ES-I3 (cell line): ENCODE measurements at regions not wholly inside any gene's neighbourhood (a gene's known extent, or its start where the extent isn't known, plus 50 kb on each side); places are given as distances from the start of the nearest gene placed in this dataset.

Source experiments
- H3K36me3 ChIP-seq: 2 replicates; pipeline ENCODE4 v1.6.1; 2013; ENCODE audit warnings: mild to moderate bottlenecking, low read length, control low read depth, moderate library complexity; ENCODE audit not compliant: insufficient read depth
- H3K4me1 ChIP-seq: 2 replicates; pipeline ENCODE4 v1.6.1; 2013; ENCODE audit warnings: mild to moderate bottlenecking, control low read depth, low read length; ENCODE audit not compliant: insufficient read depth
- H3K9ac ChIP-seq: 2 replicates; pipeline ENCODE4 v1.6.1; 2013; ENCODE audit warnings: low read depth, mild to moderate bottlenecking, low read length, moderate library complexity
- H3K9me3 ChIP-seq: 2 replicates; pipeline ENCODE4 v1.6.1; 2013; ENCODE audit warnings: mild to moderate bottlenecking, low read length, moderate library complexity; ENCODE audit not compliant: control insufficient read depth, insufficient read depth

- H3K4me1 ChIP-seq = peaks cover 3% of the 10 kb centered on the region; the same call in 1 of the 2 replicates
- H3K9me3 ChIP-seq = no peaks in the 10 kb centered on the region
- H3K9ac ChIP-seq = no peak overlapping the region
- no peaks in the 10 kb centered on the region for H3K36me3 ChIP-seq
Observed at GRCh38 chr3:124113485-124113884, 121.6 kb upstream of the ROPN1 start.

- Histone ChIP-seq H3K9ac (no peak overlapping the region), H3K36me3 (no peaks in the 10 kb centered on the region), H3K9me3 (no peaks in the 10 kb centered on the region), H3K4me1 (peaks cover 3% of the 10 kb centered on the region; the same call in 1 of the 2 replicates)
Observed at GRCh38 chr3:124115279-124115678, 123.4 kb upstream of the ROPN1 start.

- Histone ChIP-seq H3K4me1 (peaks cover 3% of the 10 kb centered on the region; the same call in 1 of the 2 replicates), H3K36me3 (no peaks in the 10 kb centered on the region), H3K9ac (no peak overlapping the region), H3K9me3 (no peaks in the 10 kb centered on the region)
Observed at GRCh38 chr3:124115956-124116355, 124.0 kb upstream of the ROPN1 start.

GRCh38 chr3:124116906-124117305 is 125.0 kb upstream of the ROPN1 start:
- peaks cover 3% of the 10 kb centered on the region; the same call in 1 of the 2 replicates for H3K4me1 ChIP-seq
- H3K9me3 ChIP-seq = no peaks in the 10 kb centered on the region
- H3K9ac ChIP-seq = no peak overlapping the region
- H3K36me3 ChIP-seq = no peaks in the 10 kb centered on the region

GRCh38 chr3:124117486-124117885 is 125.6 kb upstream of the ROPN1 start:
- Histone ChIP-seq H3K9me3 (no peaks in the 10 kb centered on the region), H3K36me3 (no peaks in the 10 kb centered on the region), H3K9ac (no peak overlapping the region), H3K4me1 (peaks cover 3% of the 10 kb centered on the region; the same call in 1 of the 2 replicates)

- Histone ChIP-seq H3K9me3 (no peaks in the 10 kb centered on the region), H3K9ac (no peak overlapping the region), H3K36me3 (no peaks in the 10 kb centered on the region), H3K4me1 (peaks cover 3% of the 10 kb centered on the region; the same call in 1 of the 2 replicates)
Observed at GRCh38 chr3:124118397-124118796, 126.5 kb upstream of the ROPN1 start.

- H3K4me1 ChIP-seq = 0 out of 2 replicates have a peak, but pooled peaks cover 3% of the 10 kb centered on the region
- H3K9ac ChIP-seq = no peak overlapping the region
- H3K9me3 ChIP-seq = no peaks in the 10 kb centered on the region
- H3K36me3 ChIP-seq = no peaks in the 10 kb centered on the region
Observed at GRCh38 chr3:124119056-124119716, 127.3 kb upstream of the ROPN1 start.

GRCh38 chr3:124121379-124122312 is 129.7 kb upstream of the ROPN1 start:
- H3K4me1 ChIP-seq = 0 out of 2 replicates have a peak, but pooled peaks cover 3% of the 10 kb centered on the region
- H3K36me3 ChIP-seq = no peaks in the 10 kb centered on the region
- H3K9ac ChIP-seq = no peak overlapping the region
- H3K9me3 ChIP-seq = no peaks in the 10 kb centered on the region

GRCh38 chr3:124125315-124125714 is 133.4 kb upstream of the ROPN1 start:
- Histone ChIP-seq H3K36me3 (no peaks in the 10 kb centered on the region), H3K9ac (no peak overlapping the region), H3K9me3 (no peaks in the 10 kb centered on the region), H3K4me1 (no peaks in the 10 kb centered on the region)

GRCh38 chr3:124126436-124127023 is 134.6 kb upstream of the ROPN1 start:
- H3K36me3 ChIP-seq = no peaks in the 10 kb centered on the region
- H3K9ac ChIP-seq = no peak overlapping the region
- no peaks in the 10 kb centered on the region for H3K4me1 ChIP-seq
- H3K9me3 ChIP-seq = no peaks in the 10 kb centered on the region

GRCh38 chr3:124131158-124131557 is 139.2 kb upstream of the ROPN1 start:
- Histone ChIP-seq H3K9ac (no peak overlapping the region), H3K36me3 (no peaks in the 10 kb centered on the region), H3K4me1 (no peaks in the 10 kb centered on the region)

GRCh38 chr3:124131580-124131979 is 139.7 kb upstream of the ROPN1 start:
- no peaks in the 10 kb centered on the region for H3K36me3 ChIP-seq
- H3K9ac ChIP-seq = no peak overlapping the region
- no peaks in the 10 kb centered on the region for H3K9me3 ChIP-seq
- H3K4me1 ChIP-seq = no peaks in the 10 kb centered on the region

More at GRCh38 chr3:124131158-124131557, 139.2 kb upstream of the ROPN1 start:
- H3K9me3 ChIP-seq = no peaks in the 10 kb centered on the region

- H3K9me3 ChIP-seq = no peaks in the 10 kb centered on the region
- H3K9ac ChIP-seq = no peak overlapping the region
- no peaks in the 10 kb centered on the region for H3K36me3 ChIP-seq
- H3K4me1 ChIP-seq = peaks cover 1% of the 10 kb centered on the region; the same call in 1 of the 2 replicates
Observed at GRCh38 chr3:124132813-124133212, 140.9 kb upstream of the ROPN1 start.

GRCh38 chr3:124133366-124133940 is 141.5 kb upstream of the ROPN1 start:
- Histone ChIP-seq H3K36me3 (no peaks in the 10 kb centered on the region), H3K9me3 (no peaks in the 10 kb centered on the region), H3K4me1 (peaks cover 7% of the 10 kb centered on the region; the same call in 1 of the 2 replicates), H3K9ac (no peak overlapping the region)
